ENCODE measurements at regions not wholly inside any gene's neighbourhood (a gene's known extent, or its start where the extent isn't known, plus 50 kb on each side); places are given as distances from the start of the nearest gene placed in this dataset.

GRCh38 chr5:105639068-105639467 is 2031.7 kb downstream of the EFNA5 start:
- H4K91ac ChIP-seq (ENCODE audit: insufficient read length, low read depth, low read length) = no peak overlapping the region
- H2AK5ac ChIP-seq (ENCODE audit: insufficient read length, low read length) = no peak overlapping the region
- H3K9ac ChIP-seq (ENCODE audit: extremely low read depth, insufficient read length, low read length) = no peak overlapping the region
- Mint-ChIP-seq H3K4me3 (no peak overlapping the region), H3K4me1 (peaks cover 3% of the 10 kb centered on the region in 2 experiments; a peak in 3 of 4 replicates), H3K27me3 (ENCODE audit: low read depth) (no peaks in the 10 kb centered on the region), H3K36me3 (ENCODE audit: insufficient read depth in 1 of 3, low read depth in 3 of 3) (no peaks in the 10 kb centered on the region; a peak in 1 of 7 replicates), H3K27ac (no peak overlapping the region), H3K9me3 (peaks cover 0 to 2% of the 10 kb centered on the region in 2 experiments; a peak in 2 of 5 replicates)
- no peak overlapping the region for H2BK120ac ChIP-seq (ENCODE audit: low read depth, low read length, poor library complexity, severe bottlenecking)
- no peak overlapping the region for H3K18ac ChIP-seq (ENCODE audit: insufficient read length, low read depth, low read length)
- no peak overlapping the region for H2AFZ ChIP-seq (ENCODE audit: low read length)
- H3K56ac ChIP-seq (ENCODE audit: insufficient read length, low read depth, low read length) = no peak overlapping the region
- H3K23me2 ChIP-seq (ENCODE audit: insufficient read length, low read depth, low read length, poor library complexity, severe bottlenecking) = no peaks in the 10 kb centered on the region
- no peak overlapping the region for H2BK5ac ChIP-seq (ENCODE audit: insufficient read length, low read length)
- no peaks in the 10 kb centered on the region for H3K4me1 ChIP-seq (ENCODE audit: insufficient read depth, low read length)
- H4K20me1 ChIP-seq (ENCODE audit: control insufficient read depth, insufficient read depth, insufficient read length) = no peaks in the 10 kb centered on the region
- no CpG with 5 or more reads among the region's 9 CpGs for WGBS (ENCODE audit: extremely low coverage, insufficient read length, low lambda C conversion rate)
- H3K27me3 ChIP-seq (ENCODE audit: insufficient read depth, low read length) = no peaks in the 10 kb centered on the region
- no peak overlapping the region for H3K27ac ChIP-seq (ENCODE audit: insufficient read length, low read depth, low read length)
- no peak overlapping the region for H3K4me2 ChIP-seq (ENCODE audit: insufficient read depth, insufficient read length, low read length)
- no peak overlapping the region for H3K23ac ChIP-seq (ENCODE audit: insufficient read length, low read depth, low read length)
- no peak overlapping the region for H3K4ac ChIP-seq (ENCODE audit: low read depth, low read length)
- no peak overlapping the region for H2BK15ac ChIP-seq (ENCODE audit: low read depth, low read length)
- peak; percentile 84 for DNase-seq
- H4K5ac ChIP-seq (ENCODE audit: insufficient read length, low read depth, low read length) = no peak overlapping the region
- no peak overlapping the region for H3K14ac ChIP-seq (ENCODE audit: insufficient read depth, low read length)
- H4K8ac ChIP-seq (replicated peaks; ENCODE audit: insufficient read length, low read depth, low read length) = no peak overlapping the region
- no peaks in the 10 kb centered on the region for H3K79me2 ChIP-seq (ENCODE audit: insufficient read depth, low read length)
- H2BK12ac ChIP-seq (ENCODE audit: insufficient read length, low read depth, low read length) = no peak overlapping the region
- H3K79me1 ChIP-seq (ENCODE audit: insufficient read depth, low read depth, low read length, poor library complexity, severe bottlenecking) = no peaks in the 10 kb centered on the region
- H3K9me3 ChIP-seq (ENCODE audit: control insufficient read depth, low read depth, low read length) = no peaks in the 10 kb centered on the region
- no peak for TF ChIP-seq CTCF (conservative IDR thresholded peaks at IDR 0.05)
- H3T11ph ChIP-seq (ENCODE audit: low read length) = no peak overlapping the region
- H2BK20ac ChIP-seq (ENCODE audit: low read depth, low read length, poor library complexity, severe bottlenecking) = no peak overlapping the region
